ENCODE measurements at regions not wholly inside any gene's neighbourhood (a gene's known extent, or its start where the extent isn't known, plus 50 kb on each side); places are given as distances from the start of the nearest gene placed in this dataset.

GRCh38 chr16:31727553-31727952 lies 146.1 kb upstream of the ZNF267 start:
- TF ChIP-seq CTCF (IDR thresholded peaks at IDR 0.05 in 2 of 3, conservative IDR thresholded peaks at IDR 0.05 in 1 of 3; ENCODE audit: borderline replicate concordance in 1 of 3, insufficient read depth in 1 of 3, low read depth in 2 of 3, low read length in 2 of 3) (no peak), SRF (IDR thresholded peaks at IDR 0.05; ENCODE audit: low read depth) (no peak), ZNF274 (IDR thresholded peaks at IDR 0.05; ENCODE audit: low read depth, low read length) (no peak)

All from HCT116 (cell line).